ENCODE measurements at regions not wholly inside any gene's neighbourhood (a gene's known extent, or its start where the extent isn't known, plus 50 kb on each side); places are given as distances from the start of the nearest gene placed in this dataset.
"Not testable (repeated sequence)": the region's sequence is repeated elsewhere in the genome, so short reads cannot be mapped to it uniquely, and the experiment has no call there.

- DNase-seq: no peak
Measured at GRCh38 chr6:103504501-103505154, 1355.1 kb downstream of the HACE1 start.

GRCh38 chr6:103496588-103496987, 1363.1 kb downstream of the HACE1 start:
- DNase-seq: not testable (repeated sequence)

GRCh38 chr6:103456652-103457051, 1403.1 kb downstream of the HACE1 start:
- no peak for DNase-seq

- no peak for DNase-seq
Measured at GRCh38 chr6:103455275-103455674, 1404.4 kb downstream of the HACE1 start.

GRCh38 chr6:103409475-103409874, 1450.2 kb downstream of the HACE1 start:
- DNase-seq: no peak

GRCh38 chr6:103405321-103405720, 1454.4 kb downstream of the HACE1 start:
- no peak for DNase-seq

- no peak for DNase-seq
Measured at GRCh38 chr6:103404799-103405198, 1454.9 kb downstream of the HACE1 start.

GRCh38 chr6:103396768-103397167, 1463.0 kb downstream of the HACE1 start:
- DNase-seq: no peak

- DNase-seq: no peak
Measured at GRCh38 chr6:103379272-103379671, 1480.4 kb downstream of the HACE1 start.

GRCh38 chr6:103367212-103367611, 1492.5 kb downstream of the HACE1 start:
- no peak for DNase-seq

- DNase-seq: no peak
Measured at GRCh38 chr6:103356531-103356930, 1503.2 kb downstream of the HACE1 start.

GRCh38 chr6:103344554-103345163, 1515.1 kb downstream of the HACE1 start:
- DNase-seq: no peak

GRCh38 chr6:103335412-103335811, 1524.3 kb downstream of the HACE1 start:
- DNase-seq: no peak

- no peak for DNase-seq
Measured at GRCh38 chr6:103326760-103327757, 1532.7 kb downstream of the HACE1 start.

GRCh38 chr6:103313432-103313831, 1546.3 kb downstream of the HACE1 start:
- DNase-seq: no peak

GRCh38 chr6:103294376-103294775, 1565.3 kb downstream of the HACE1 start:
- DNase-seq: not testable (repeated sequence)

GRCh38 chr6:103284835-103285234, 1574.9 kb downstream of the HACE1 start:
- no peak for DNase-seq

GRCh38 chr6:103280417-103280816, 1579.3 kb downstream of the HACE1 start:
- DNase-seq: no peak

GRCh38 chr6:103277936-103278335, 1581.8 kb downstream of the HACE1 start:
- no peak for DNase-seq

- no peak for DNase-seq
Measured at GRCh38 chr6:103273048-103273447, 1586.7 kb downstream of the HACE1 start.

- DNase-seq: no peak
Measured at GRCh38 chr6:103269581-103269980, 1590.1 kb downstream of the HACE1 start.

GRCh38 chr6:103268335-103268734, 1591.4 kb downstream of the HACE1 start:
- DNase-seq: no peak

- DNase-seq: no peak
Measured at GRCh38 chr6:103264020-103264419, 1595.7 kb downstream of the HACE1 start.

- no peak for DNase-seq
Measured at GRCh38 chr6:103255132-103255531, 1604.6 kb downstream of the HACE1 start.

Data from NCI-H510A treated with DMSO at 0.1 percent for 48 hours (cell line).